Head of caudate nucleus (tissue), 42 donors: ENCODE measurements at regions not wholly inside any gene's neighbourhood (a gene's known extent, or its start where the extent isn't known, plus 50 kb on each side); places are given as distances from the start of the nearest gene placed in this dataset.

Experiments used
- DNase-seq, 42 donors: peaks; one replicate each; pipeline versions ENCODE4 v3.0.0 to v3.0.0-alpha.2; 2020 to 2021; ENCODE audit warnings: mixed read lengths in 7 of 42
- intact Hi-C: fragments of 100-400 bp; cut with DNase I; formaldehyde crosslinking; loops from one replicate; pipeline ENCODE4 v1.15.0; 2022

GRCh38 chr13:88303157-88303556 lies 632.0 kb downstream of the SLITRK5 start:
- no peak for DNase-seq
- intact Hi-C loops = no loop called here

DNA sequence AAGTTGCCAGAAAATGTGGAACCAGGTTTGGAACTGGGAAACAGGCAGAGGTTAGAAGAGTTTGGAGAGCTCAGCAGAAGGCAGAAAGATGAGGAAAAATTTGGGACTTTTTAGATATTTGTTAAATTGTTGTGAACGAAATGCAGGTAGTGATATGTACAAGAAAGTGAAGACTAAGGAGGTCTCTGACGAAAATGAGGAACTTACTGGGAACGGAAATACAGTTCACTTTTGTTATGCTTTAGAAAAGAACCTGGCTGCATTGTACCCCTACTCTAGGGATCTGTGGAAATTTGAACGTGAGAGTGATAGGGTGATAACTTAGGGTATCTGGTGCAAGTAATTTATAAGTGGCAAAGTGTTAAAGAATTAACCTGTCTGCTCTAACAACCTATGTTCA lies 632.4 kb downstream of the SLITRK5 start:
- intact Hi-C loops = no loop called here
- DNase-seq = no peak

GRCh38 chr13:88314496-88314895 lies 643.3 kb downstream of the SLITRK5 start:
- no peak for DNase-seq
- intact Hi-C loops = no loop called here

- intact Hi-C loops = no loop called here
- DNase-seq = no peak
Observed at GRCh38 chr13:88329066-88329465, 657.9 kb downstream of the SLITRK5 start.

- intact Hi-C loops = no loop called here
- DNase-seq = no peak
Observed at GRCh38 chr13:88339271-88339741, 668.1 kb downstream of the SLITRK5 start.

DNA sequence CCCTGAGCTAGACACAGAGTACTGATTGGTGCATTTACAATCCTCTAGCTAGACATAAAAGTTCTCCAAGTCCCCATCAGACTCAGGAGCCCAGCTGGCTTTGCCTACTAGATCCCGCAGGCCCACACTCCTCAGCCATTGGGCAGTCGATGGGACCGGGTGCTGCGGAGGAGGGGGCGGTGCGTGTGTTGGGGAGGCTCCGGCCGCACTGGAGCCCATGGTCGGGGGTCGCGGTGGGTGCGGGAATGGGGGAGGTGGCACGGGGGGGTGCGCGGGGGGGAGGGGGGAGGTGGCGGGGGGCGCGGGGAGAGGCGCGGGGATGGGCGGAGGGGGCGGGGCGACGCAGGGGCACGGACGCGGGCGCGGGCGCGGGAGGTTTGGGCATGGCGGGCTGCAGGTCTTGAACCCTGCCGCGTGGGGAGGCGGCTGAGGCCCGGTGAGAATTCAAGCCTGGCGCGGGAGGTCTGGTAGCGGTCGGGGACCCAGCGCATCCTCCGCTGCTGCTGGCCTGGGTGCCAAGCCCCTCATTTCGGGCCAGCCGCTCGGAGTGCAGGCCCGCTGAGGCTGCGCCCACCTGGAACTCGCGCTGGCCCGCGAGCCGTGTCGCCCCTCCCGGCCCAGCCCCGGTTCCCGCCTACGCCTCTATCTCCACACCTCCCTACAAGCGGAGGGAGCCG lies 674.1 kb downstream of the SLITRK5 start:
- intact Hi-C loops = no loop called here
- peak in 1 of 42 donors; percentile 2 for DNase-seq

DNA sequence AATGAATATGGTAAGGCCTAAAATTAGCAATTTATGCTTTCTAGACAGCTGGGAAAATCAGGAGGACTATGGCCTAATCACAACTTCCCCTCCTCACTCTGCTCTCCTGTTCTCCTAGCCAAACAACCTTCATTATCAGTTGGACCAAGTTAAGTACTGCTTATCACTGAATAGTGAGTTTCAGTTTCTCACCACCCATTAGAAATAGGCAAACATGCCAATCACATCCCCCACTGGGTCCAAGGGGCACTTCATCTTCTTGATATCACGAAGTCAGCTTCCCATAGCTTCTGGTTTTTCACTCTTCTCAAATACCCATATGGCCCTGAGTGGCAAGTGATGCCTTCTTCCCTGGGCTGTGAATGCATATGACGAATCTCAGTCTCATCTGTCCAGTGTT lies 689.6 kb downstream of the SLITRK5 start:
- intact Hi-C loops = no loop called here
- no peak for DNase-seq

DNA sequence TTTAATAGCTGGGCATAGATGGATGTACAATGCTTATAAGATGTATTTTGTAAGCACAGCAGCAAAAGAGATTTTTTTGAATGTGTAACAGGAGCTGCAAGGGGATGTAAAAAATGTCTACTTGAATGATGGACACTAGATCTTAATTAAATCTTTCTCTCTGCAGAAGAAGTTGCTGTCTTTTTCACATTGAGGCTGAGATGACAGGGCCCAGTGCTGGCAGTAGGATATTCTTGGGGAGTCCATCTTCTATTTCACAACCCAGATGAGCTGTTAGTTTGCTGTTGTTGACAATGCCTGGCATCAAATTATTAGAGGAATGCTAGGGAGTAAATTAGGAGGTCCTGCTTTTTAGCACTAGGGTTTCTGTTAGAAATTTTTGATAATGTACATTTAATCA lies 698.7 kb downstream of the SLITRK5 start:
- intact Hi-C loops = no loop called here
- DNase-seq = no peak

DNA sequence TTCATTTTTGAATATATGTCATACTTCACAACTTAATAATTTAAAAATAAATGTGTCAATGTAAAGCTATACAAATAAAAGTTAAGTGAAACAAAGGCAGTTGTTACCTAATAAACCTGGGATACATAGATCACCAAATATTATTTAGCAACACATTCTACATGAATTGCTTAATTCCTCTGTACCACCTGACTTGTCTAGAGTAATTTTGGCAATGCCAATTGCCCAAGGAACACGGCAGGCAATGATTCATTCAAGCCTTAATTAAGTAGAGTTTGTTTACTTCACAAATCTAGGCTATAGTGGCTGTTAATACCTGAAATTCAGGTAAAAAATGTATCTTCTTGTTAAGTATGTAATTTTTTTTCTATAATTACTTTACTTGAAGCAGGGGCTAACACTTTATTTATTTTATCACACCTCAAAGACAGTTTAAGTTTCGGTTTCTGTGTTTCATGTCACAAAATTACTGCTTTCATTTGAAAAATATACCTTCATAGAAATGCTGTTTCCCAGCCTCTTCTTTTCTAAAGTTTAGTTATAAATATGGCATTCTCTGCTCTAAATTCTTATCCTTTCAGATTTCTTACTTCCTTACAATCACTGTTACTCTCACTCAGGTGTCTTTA lies 705.7 kb downstream of the SLITRK5 start:
- no peak for DNase-seq
- intact Hi-C loops = no loop called here

DNA sequence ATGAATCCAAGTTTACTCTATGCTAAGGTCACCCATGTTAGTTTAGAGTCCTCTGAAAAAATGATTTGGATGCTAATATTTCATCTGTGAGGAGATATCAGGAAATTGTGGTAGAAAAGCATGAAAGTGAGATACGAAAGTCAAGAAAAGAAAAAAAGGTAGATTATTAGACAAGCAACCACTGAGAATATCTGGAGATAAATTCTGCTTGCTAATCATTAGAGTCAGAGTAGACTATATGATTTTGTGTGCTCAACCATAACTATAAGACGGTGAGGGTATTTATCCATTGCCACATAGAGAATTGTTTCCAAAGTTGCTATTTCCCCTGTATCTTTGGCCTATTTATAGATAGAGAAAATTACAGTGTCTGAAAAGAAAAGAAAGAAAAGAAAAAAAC lies 706.7 kb downstream of the SLITRK5 start:
- intact Hi-C loops = no loop called here
- no peak for DNase-seq

GRCh38 chr13:88384542-88384941 lies 713.4 kb downstream of the SLITRK5 start:
- no peak for DNase-seq
- intact Hi-C loops = no loop called here

GRCh38 chr13:88395804-88396203 lies 724.6 kb downstream of the SLITRK5 start:
- no peak for DNase-seq
- intact Hi-C loops = no loop called here

GRCh38 chr13:88411696-88412095 lies 740.5 kb downstream of the SLITRK5 start:
- peak in 33 of 42 donors; percentile 1 to 65 (median 31) for DNase-seq
- intact Hi-C loops = no loop called here

DNA sequence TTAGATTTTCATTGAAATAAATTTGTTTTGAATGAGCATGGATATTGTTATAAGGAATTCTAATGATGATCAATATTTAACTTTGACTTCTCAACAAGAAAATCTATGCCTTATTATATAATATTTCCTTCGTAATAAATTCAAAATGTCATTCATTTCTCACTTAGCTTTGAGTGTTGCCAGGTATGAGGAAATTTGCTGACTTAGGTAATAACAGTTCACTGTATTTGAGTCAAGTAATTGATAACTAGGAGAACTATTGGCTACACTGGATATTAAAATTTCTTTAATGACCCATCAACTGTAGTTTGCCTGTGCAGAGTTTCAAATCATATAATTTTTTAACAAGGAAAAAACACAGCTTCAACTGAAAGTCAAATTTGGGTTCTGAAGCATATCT lies 746.6 kb downstream of the SLITRK5 start:
- no peak for DNase-seq
- intact Hi-C loops = no loop called here

GRCh38 chr13:88424463-88424862 lies 753.3 kb downstream of the SLITRK5 start:
- intact Hi-C loops = no loop called here
- no peak for DNase-seq

- DNase-seq = no peak
- intact Hi-C loops = no loop called here
Observed at GRCh38 chr13:88426661-88427060, 755.5 kb downstream of the SLITRK5 start.

DNA sequence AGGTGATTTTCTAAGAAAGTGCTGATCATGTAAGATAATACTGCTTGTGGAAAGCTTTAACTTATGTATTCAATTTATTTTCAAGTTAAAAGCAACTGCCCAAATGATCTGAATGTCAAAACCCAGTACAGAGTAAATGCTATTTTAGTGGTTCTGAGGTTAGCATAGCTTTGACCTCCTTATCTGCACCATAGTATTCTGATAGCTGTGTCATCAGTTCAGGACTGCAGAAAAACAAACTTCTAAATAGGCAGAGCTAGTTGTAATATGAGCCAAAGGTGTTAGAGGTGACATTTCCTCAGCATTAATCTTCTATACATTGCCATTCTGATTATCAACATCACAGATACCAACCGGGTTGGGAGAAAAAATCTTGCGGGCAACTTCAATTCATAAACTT lies 758.7 kb downstream of the SLITRK5 start:
- DNase-seq = no peak
- intact Hi-C loops = no loop called here

DNA sequence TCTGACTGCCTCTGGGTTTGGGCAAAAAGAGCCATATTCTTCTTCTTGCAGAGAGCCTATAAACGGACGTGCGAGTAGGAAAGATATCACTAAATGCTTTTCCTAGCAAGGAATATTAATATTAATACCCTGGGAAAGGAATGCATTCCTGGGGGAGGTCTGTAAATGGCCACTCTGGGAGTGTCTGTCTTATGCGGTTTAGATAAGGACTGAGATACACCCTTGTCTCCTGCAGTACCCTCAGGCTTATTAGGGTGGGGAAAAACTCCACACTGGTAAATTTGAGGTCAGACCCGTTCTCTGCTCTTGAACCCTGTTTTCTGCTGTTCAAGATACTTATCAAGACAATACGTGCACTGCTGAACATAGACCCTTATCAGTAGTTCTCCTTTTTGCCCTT lies 763.8 kb downstream of the SLITRK5 start:
- intact Hi-C loops = no loop called here
- DNase-seq = no peak

GRCh38 chr13:88436974-88437373 lies 765.8 kb downstream of the SLITRK5 start:
- intact Hi-C loops = no loop called here
- DNase-seq = no peak

GRCh38 chr13:88450515-88450914 lies 779.3 kb downstream of the SLITRK5 start:
- intact Hi-C loops = no loop called here
- DNase-seq = no peak

- no peak for DNase-seq
- intact Hi-C loops = no loop called here
Observed at GRCh38 chr13:88456151-88456550, 785.0 kb downstream of the SLITRK5 start.
